ENCODE measurements at regions not wholly inside any gene's neighbourhood (a gene's known extent, or its start where the extent isn't known, plus 50 kb on each side); places are given as distances from the start of the nearest gene placed in this dataset.

DNA sequence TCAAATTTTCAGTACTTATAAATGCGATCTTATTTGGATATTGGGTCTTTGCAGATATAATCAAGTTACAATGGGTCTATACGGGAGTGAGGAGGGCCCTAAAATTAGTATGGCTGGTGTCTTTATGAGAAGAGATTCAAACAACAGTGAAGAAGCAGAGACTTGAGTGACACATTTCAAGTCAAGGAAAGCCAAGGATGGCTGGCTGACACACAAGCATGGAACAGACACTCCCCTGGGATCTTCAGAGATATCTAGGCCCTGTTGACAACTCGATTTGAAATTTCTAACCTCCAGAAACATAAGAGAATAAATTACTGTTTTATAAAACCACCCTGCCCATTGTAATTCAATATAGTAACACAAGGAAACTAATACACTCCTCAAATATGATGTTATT lies 1886.0 kb upstream of the PCDH7 start:
- no peak overlapping the region for H3K9ac ChIP-seq (ENCODE audit: control insufficient read depth, insufficient read depth, low read length)
- H3K27me3 ChIP-seq (replicated peaks in 1 of 2; ENCODE audit: control insufficient read depth in 2 of 2, insufficient read depth in 2 of 2, low read length in 1 of 2), result no peaks in the 10 kb centered on the region
- H3K4me1 ChIP-seq (ENCODE audit: control insufficient read depth, insufficient read depth, low read length), result no peaks in the 10 kb centered on the region
- no peak overlapping the region for H2AFZ ChIP-seq (ENCODE audit: control insufficient read depth, low read depth, low read length)
- WGBS (ENCODE audit: insufficient coverage, insufficient replicate concordance, low lambda C conversion rate, missing lambda C conversion rate), result 0% methylated on average over 3 of the region's 3 CpGs
- intact Hi-C loops (cut with micrococcal nuclease; ENCODE audit: unreplicated experiment), result no loop called here
- ChIA-PET CTCF (no interaction called here), RAD21 (ENCODE audit: unreplicated experiment) (no interaction called here), POLR2A (no interaction called here), SMC1A (ENCODE audit: uncharacterized antibody, unreplicated experiment) (no interaction called here)
- no peak overlapping the region for H3K4me3 ChIP-seq
- H3K79me2 ChIP-seq (ENCODE audit: control insufficient read depth, insufficient read depth, low read length), result no peaks in the 10 kb centered on the region
- H3K36me3 ChIP-seq (ENCODE audit: control insufficient read depth in 2 of 2, insufficient read depth in 2 of 2, low read length in 1 of 2), result no peaks in the 10 kb centered on the region
- no peak for FAIRE-seq
- no peak for ATAC-seq
- no peaks in the 10 kb centered on the region for H3K9me3 ChIP-seq (replicated peaks; ENCODE audit: control insufficient read depth, insufficient read depth, low read length)
- H4K20me1 ChIP-seq (ENCODE audit: control insufficient read depth, insufficient read depth), result no peaks in the 10 kb centered on the region
- H3K27ac ChIP-seq (ENCODE audit: control insufficient read depth, insufficient read depth), result no peak overlapping the region
- no peak for DNase-seq (ENCODE audit: low read depth, low spot score)
- no TSS peak for BruUV-seq (replicated peaks)
- in situ Hi-C loops (cut with MboI), result no loop called here
- H3K4me2 ChIP-seq (ENCODE audit: control insufficient read depth, insufficient read depth), result no peak overlapping the region
- TF ChIP-seq, protein P1, sequence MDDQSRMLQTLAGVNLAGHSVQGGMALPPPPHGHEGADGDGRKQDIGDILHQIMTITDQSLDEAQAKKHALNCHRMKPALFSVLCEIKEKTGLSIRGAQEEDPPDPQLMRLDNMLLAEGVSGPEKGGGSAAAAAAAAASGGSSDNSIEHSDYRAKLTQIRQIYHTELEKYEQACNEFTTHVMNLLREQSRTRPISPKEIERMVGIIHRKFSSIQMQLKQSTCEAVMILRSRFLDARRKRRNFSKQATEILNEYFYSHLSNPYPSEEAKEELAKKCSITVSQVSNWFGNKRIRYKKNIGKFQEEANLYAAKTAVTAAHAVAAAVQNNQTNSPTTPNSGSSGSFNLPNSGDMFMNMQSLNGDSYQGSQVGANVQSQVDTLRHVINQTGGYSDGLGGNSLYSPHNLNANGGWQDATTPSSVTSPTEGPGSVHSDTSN (IDR thresholded peaks at IDR 0.05; ENCODE audit: insufficient replicate concordance, low read depth, low read length), result no peak
- TF ChIP-seq, protein P2, sequence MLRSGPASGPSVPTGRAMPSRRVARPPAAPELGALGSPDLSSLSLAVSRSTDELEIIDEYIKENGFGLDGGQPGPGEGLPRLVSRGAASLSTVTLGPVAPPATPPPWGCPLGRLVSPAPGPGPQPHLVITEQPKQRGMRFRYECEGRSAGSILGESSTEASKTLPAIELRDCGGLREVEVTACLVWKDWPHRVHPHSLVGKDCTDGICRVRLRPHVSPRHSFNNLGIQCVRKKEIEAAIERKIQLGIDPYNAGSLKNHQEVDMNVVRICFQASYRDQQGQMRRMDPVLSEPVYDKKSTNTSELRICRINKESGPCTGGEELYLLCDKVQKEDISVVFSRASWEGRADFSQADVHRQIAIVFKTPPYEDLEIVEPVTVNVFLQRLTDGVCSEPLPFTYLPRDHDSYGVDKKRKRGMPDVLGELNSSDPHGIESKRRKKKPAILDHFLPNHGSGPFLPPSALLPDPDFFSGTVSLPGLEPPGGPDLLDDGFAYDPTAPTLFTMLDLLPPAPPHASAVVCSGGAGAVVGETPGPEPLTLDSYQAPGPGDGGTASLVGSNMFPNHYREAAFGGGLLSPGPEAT (IDR thresholded peaks at IDR 0.05; ENCODE audit: low read depth), result no peak
- TF ChIP-seq EED (IDR thresholded peaks at IDR 0.05; ENCODE audit: low read depth) (no peak), PAX8 (IDR thresholded peaks at IDR 0.05) (no peak), PML (IDR thresholded peaks at IDR 0.05; ENCODE audit: low read length) (no peak), MEF2A (IDR thresholded peaks at IDR 0.05; ENCODE audit: insufficient read depth, low read depth, low read length) (no peak), TBL1XR1 (IDR thresholded peaks at IDR 0.05; ENCODE audit: low read depth, low read length) (no peak), SUZ12 (IDR thresholded peaks at IDR 0.05; ENCODE audit: unreplicated experiment) (no peak), GATAD2B (conservative IDR thresholded peaks at IDR 0.05; ENCODE audit: low read depth) (no peak), TCF7 (IDR thresholded peaks at IDR 0.05; ENCODE audit: borderline replicate concordance) (no peak), SP1 (IDR thresholded peaks at IDR 0.05; ENCODE audit: low read depth, low read length) (no peak), ATF7 (IDR thresholded peaks at IDR 0.05; ENCODE audit: low read depth) (no peak), RUNX3 (IDR thresholded peaks at IDR 0.05; ENCODE audit: low read length) (no peak), JUNB (IDR thresholded peaks at IDR 0.05) (no peak), ETV6 (conservative IDR thresholded peaks at IDR 0.05 in 1 of 2, IDR thresholded peaks at IDR 0.05 in 1 of 2; ENCODE audit: borderline replicate concordance in 1 of 2, low read depth in 1 of 2) (no peak), EGR1 (IDR thresholded peaks at IDR 0.05; ENCODE audit: borderline replicate concordance in 1 of 2, low read depth in 2 of 2, low read length in 2 of 2) (no peak), ZNF274 (IDR thresholded peaks at IDR 0.05; ENCODE audit: insufficient read depth, insufficient read length) (no peak)
- TF ChIP-seq, protein P3, sequence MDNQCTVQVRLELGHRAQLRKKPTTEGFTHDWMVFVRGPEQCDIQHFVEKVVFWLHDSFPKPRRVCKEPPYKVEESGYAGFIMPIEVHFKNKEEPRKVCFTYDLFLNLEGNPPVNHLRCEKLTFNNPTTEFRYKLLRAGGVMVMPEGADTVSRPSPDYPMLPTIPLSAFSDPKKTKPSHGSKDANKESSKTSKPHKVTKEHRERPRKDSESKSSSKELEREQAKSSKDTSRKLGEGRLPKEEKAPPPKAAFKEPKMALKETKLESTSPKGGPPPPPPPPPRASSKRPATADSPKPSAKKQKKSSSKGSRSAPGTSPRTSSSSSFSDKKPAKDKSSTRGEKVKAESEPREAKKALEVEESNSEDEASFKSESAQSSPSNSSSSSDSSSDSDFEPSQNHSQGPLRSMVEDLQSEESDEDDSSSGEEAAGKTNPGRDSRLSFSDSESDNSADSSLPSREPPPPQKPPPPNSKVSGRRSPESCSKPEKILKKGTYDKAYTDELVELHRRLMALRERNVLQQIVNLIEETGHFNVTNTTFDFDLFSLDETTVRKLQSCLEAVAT (IDR thresholded peaks at IDR 0.05), result no peak
- TF ChIP-seq, protein P4, sequence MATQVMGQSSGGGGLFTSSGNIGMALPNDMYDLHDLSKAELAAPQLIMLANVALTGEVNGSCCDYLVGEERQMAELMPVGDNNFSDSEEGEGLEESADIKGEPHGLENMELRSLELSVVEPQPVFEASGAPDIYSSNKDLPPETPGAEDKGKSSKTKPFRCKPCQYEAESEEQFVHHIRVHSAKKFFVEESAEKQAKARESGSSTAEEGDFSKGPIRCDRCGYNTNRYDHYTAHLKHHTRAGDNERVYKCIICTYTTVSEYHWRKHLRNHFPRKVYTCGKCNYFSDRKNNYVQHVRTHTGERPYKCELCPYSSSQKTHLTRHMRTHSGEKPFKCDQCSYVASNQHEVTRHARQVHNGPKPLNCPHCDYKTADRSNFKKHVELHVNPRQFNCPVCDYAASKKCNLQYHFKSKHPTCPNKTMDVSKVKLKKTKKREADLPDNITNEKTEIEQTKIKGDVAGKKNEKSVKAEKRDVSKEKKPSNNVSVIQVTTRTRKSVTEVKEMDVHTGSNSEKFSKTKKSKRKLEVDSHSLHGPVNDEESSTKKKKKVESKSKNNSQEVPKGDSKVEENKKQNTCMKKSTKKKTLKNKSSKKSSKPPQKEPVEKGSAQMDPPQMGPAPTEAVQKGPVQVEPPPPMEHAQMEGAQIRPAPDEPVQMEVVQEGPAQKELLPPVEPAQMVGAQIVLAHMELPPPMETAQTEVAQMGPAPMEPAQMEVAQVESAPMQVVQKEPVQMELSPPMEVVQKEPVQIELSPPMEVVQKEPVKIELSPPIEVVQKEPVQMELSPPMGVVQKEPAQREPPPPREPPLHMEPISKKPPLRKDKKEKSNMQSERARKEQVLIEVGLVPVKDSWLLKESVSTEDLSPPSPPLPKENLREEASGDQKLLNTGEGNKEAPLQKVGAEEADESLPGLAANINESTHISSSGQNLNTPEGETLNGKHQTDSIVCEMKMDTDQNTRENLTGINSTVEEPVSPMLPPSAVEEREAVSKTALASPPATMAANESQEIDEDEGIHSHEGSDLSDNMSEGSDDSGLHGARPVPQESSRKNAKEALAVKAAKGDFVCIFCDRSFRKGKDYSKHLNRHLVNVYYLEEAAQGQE (IDR thresholded peaks at IDR 0.05; ENCODE audit: low read depth, low read length), result no peak

Data from GM12878 (cell line).